Fibroblast of lung (primary cell): ENCODE measurements at regions not wholly inside any gene's neighbourhood (a gene's known extent, or its start where the extent isn't known, plus 50 kb on each side); places are given as distances from the start of the nearest gene placed in this dataset.

Experiments used
- CTCF ChIP-seq, 2 donors: IDR thresholded peaks in 1 of 2; conservative IDR thresholded peaks in 1 of 2; 1 replicate in 1 of 2; 2 replicates in 1 of 2; pipeline ENCODE4 v1.5.1; 2011 to 2012; ENCODE audit warnings: low read length in 2 of 2, control low read depth in 1 of 2, inconsistent platforms in 1 of 2, low read depth in 1 of 2, mild to moderate bottlenecking in 1 of 2
- EZH2 ChIP-seq: IDR thresholded peaks from 2 replicates; pipeline ENCODE4 v1.5.1; 2012; ENCODE audit warnings: low read length, control low read depth, mild to moderate bottlenecking; ENCODE audit errors: missing control alignments

DNA sequence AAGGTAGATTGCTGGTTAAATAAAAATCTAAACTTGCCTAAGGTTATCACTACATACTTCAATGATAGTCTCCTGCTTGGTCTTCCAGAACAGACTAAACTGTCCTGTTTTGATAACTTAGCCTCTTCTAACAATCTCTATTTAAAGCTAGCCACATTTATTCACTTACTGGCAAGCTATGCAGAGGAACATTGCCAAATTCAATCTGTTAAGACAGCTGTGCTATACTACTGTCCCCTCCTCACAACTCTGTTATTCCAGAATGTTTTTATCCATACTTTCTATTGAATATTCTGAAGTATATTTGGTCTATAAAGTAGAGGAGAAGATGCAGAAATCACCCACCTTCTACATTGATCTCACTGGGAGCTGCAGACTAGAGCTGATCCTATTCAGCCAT is 594.0 kb upstream of the CCDC54 start:
- TF ChIP-seq CTCF (conservative IDR thresholded peaks at IDR 0.05 in 1 of 2, IDR thresholded peaks at IDR 0.05 in 1 of 2; ENCODE audit: low read depth in 1 of 2, low read length in 2 of 2) (no peak), EZH2 (no peak)
